ENCODE measurements at regions not wholly inside any gene's neighbourhood (a gene's known extent, or its start where the extent isn't known, plus 50 kb on each side); places are given as distances from the start of the nearest gene placed in this dataset.
"Not testable (repeated sequence)": the region's sequence is repeated elsewhere in the genome, so short reads cannot be mapped to it uniquely, and the experiment has no call there.

- H3K36me3 ChIP-seq (ENCODE audit: insufficient read depth, insufficient read length, low read length) = no peaks in the 10 kb centered on the region
- no peaks in the 10 kb centered on the region for H3K27me3 ChIP-seq (ENCODE audit: insufficient read depth, insufficient read length)
- DNase-seq (ENCODE audit: low read depth, low spot score) = no peak
- H3K4me3 ChIP-seq (ENCODE audit: insufficient read length, low read depth) = no peak overlapping the region
- H3K9ac ChIP-seq (ENCODE audit: insufficient read length, low read depth) = no peak overlapping the region
- H3K4me1 ChIP-seq (ENCODE audit: insufficient read depth, insufficient read length) = no peaks in the 10 kb centered on the region
- TF ChIP-seq YY1 (IDR thresholded peaks at IDR 0.05; ENCODE audit: insufficient read depth, insufficient read length) (no peak), SUZ12 (IDR thresholded peaks at IDR 0.05; ENCODE audit: extremely low read depth, insufficient read depth, insufficient read length) (no peak), ZNF274 (IDR thresholded peaks at IDR 0.05; ENCODE audit: low read depth, low read length) (no peak)
- H3K9me3 ChIP-seq (ENCODE audit: insufficient read depth, low read length) = peaks cover 8% of the 10 kb centered on the region; the same call in 1 of the 2 replicates
Observed at GRCh38 chr6:62819640-62820039, 391.6 kb upstream of the FKBP1C start.

GRCh38 chr6:62808565-62809293 is 402.5 kb upstream of the FKBP1C start:
- H3K27me3 ChIP-seq (ENCODE audit: insufficient read depth, insufficient read length) = no peaks in the 10 kb centered on the region
- H3K9ac ChIP-seq (ENCODE audit: insufficient read length, low read depth) = no peak overlapping the region
- H3K9me3 ChIP-seq (ENCODE audit: insufficient read depth, low read length) = no peaks in the 10 kb centered on the region
- H3K4me3 ChIP-seq (ENCODE audit: insufficient read length, low read depth) = no peak overlapping the region
- no peak for TF ChIP-seq ZNF274 (IDR thresholded peaks at IDR 0.05; ENCODE audit: low read depth, low read length)
- no peak for TF ChIP-seq SUZ12 (IDR thresholded peaks at IDR 0.05; ENCODE audit: extremely low read depth, insufficient read depth, insufficient read length)
- no peak for TF ChIP-seq YY1 (IDR thresholded peaks at IDR 0.05; ENCODE audit: insufficient read depth, insufficient read length)
- DNase-seq (ENCODE audit: low read depth, low spot score) = no peak
- H3K4me1 ChIP-seq (ENCODE audit: insufficient read depth, insufficient read length) = no peaks in the 10 kb centered on the region
- H3K36me3 ChIP-seq (ENCODE audit: insufficient read depth, insufficient read length, low read length) = no peaks in the 10 kb centered on the region

- TF ChIP-seq YY1 (IDR thresholded peaks at IDR 0.05; ENCODE audit: insufficient read depth, insufficient read length) (no peak), SUZ12 (IDR thresholded peaks at IDR 0.05; ENCODE audit: extremely low read depth, insufficient read depth, insufficient read length) (no peak), ZNF274 (IDR thresholded peaks at IDR 0.05; ENCODE audit: low read depth, low read length) (no peak)
- no peaks in the 10 kb centered on the region for H3K36me3 ChIP-seq (ENCODE audit: insufficient read depth, insufficient read length, low read length)
- no peak overlapping the region for H3K9ac ChIP-seq (ENCODE audit: insufficient read length, low read depth)
- DNase-seq (ENCODE audit: low read depth, low spot score) = no peak
- no peaks in the 10 kb centered on the region for H3K27me3 ChIP-seq (ENCODE audit: insufficient read depth, insufficient read length)
- no peaks in the 10 kb centered on the region for H3K9me3 ChIP-seq (ENCODE audit: insufficient read depth, low read length)
- no peak overlapping the region for H3K4me3 ChIP-seq (ENCODE audit: insufficient read length, low read depth)
- no peaks in the 10 kb centered on the region for H3K4me1 ChIP-seq (ENCODE audit: insufficient read depth, insufficient read length)
Observed at GRCh38 chr6:62805431-62805830, 405.8 kb upstream of the FKBP1C start.

GRCh38 chr6:62803094-62803493 is 408.2 kb upstream of the FKBP1C start:
- Histone ChIP-seq H3K4me1 (ENCODE audit: insufficient read depth, insufficient read length) (no peaks in the 10 kb centered on the region), H3K36me3 (ENCODE audit: insufficient read depth, insufficient read length, low read length) (no peaks in the 10 kb centered on the region), H3K9me3 (ENCODE audit: insufficient read depth, low read length) (no peaks in the 10 kb centered on the region), H3K4me3 (ENCODE audit: insufficient read length, low read depth) (no peak overlapping the region), H3K27me3 (ENCODE audit: insufficient read depth, insufficient read length) (no peaks in the 10 kb centered on the region), H3K9ac (ENCODE audit: insufficient read length, low read depth) (no peak overlapping the region)
- TF ChIP-seq ZNF274 (IDR thresholded peaks at IDR 0.05; ENCODE audit: low read depth, low read length) (no peak), SUZ12 (IDR thresholded peaks at IDR 0.05; ENCODE audit: extremely low read depth, insufficient read depth, insufficient read length) (no peak), YY1 (IDR thresholded peaks at IDR 0.05; ENCODE audit: insufficient read depth, insufficient read length) (no peak)
- DNase-seq (ENCODE audit: low read depth, low spot score) = no peak

GRCh38 chr6:62797190-62797589 is 414.1 kb upstream of the FKBP1C start:
- H3K4me3 ChIP-seq (ENCODE audit: insufficient read length, low read depth) = no peak overlapping the region
- no peaks in the 10 kb centered on the region for H3K4me1 ChIP-seq (ENCODE audit: insufficient read depth, insufficient read length)
- no peaks in the 10 kb centered on the region for H3K36me3 ChIP-seq (ENCODE audit: insufficient read depth, insufficient read length, low read length)
- DNase-seq (ENCODE audit: low read depth, low spot score) = no peak
- no peaks in the 10 kb centered on the region for H3K27me3 ChIP-seq (ENCODE audit: insufficient read depth, insufficient read length)
- TF ChIP-seq SUZ12 (IDR thresholded peaks at IDR 0.05; ENCODE audit: extremely low read depth, insufficient read depth, insufficient read length) (no peak), ZNF274 (IDR thresholded peaks at IDR 0.05; ENCODE audit: low read depth, low read length) (no peak), YY1 (IDR thresholded peaks at IDR 0.05; ENCODE audit: insufficient read depth, insufficient read length) (no peak)
- H3K9me3 ChIP-seq (ENCODE audit: insufficient read depth, low read length) = no peaks in the 10 kb centered on the region
- H3K9ac ChIP-seq (ENCODE audit: insufficient read length, low read depth) = no peak overlapping the region

- DNase-seq (ENCODE audit: low read depth, low spot score) = peak; percentile 0
- H3K4me1 ChIP-seq (ENCODE audit: insufficient read depth, insufficient read length) = no peaks in the 10 kb centered on the region
- no peak for TF ChIP-seq YY1 (IDR thresholded peaks at IDR 0.05; ENCODE audit: insufficient read depth, insufficient read length)
- no peak for TF ChIP-seq SUZ12 (IDR thresholded peaks at IDR 0.05; ENCODE audit: extremely low read depth, insufficient read depth, insufficient read length)
- no peak for TF ChIP-seq ZNF274 (IDR thresholded peaks at IDR 0.05; ENCODE audit: low read depth, low read length)
Observed at GRCh38 chr6:62775427-62776022, 435.7 kb upstream of the FKBP1C start.

GRCh38 chr6:62766174-62766573 is 445.1 kb upstream of the FKBP1C start:
- not testable (repeated sequence) for H3K9me3 ChIP-seq (ENCODE audit: insufficient read depth, low read length); H3K4me3 ChIP-seq (ENCODE audit: insufficient read length, low read depth); H3K4me1 ChIP-seq (ENCODE audit: insufficient read depth, insufficient read length); H3K36me3 ChIP-seq (ENCODE audit: insufficient read depth, insufficient read length, low read length); H3K27me3 ChIP-seq (ENCODE audit: insufficient read depth, insufficient read length); DNase-seq (ENCODE audit: low read depth, low spot score); H3K9ac ChIP-seq (ENCODE audit: insufficient read length, low read depth)

More at GRCh38 chr6:62775427-62776022, 435.7 kb upstream of the FKBP1C start:
- no peak overlapping the region for H3K9ac ChIP-seq (ENCODE audit: insufficient read length, low read depth)
- no peaks in the 10 kb centered on the region for H3K27me3 ChIP-seq (ENCODE audit: insufficient read depth, insufficient read length)
- H3K9me3 ChIP-seq (ENCODE audit: insufficient read depth, low read length) = no peaks in the 10 kb centered on the region
- H3K36me3 ChIP-seq (ENCODE audit: insufficient read depth, insufficient read length, low read length) = no peaks in the 10 kb centered on the region
- H3K4me3 ChIP-seq (ENCODE audit: insufficient read length, low read depth) = no peak overlapping the region

Data from NT2/D1 (cell line).